ENCODE measurements at regions not wholly inside any gene's neighbourhood (a gene's known extent, or its start where the extent isn't known, plus 50 kb on each side); places are given as distances from the start of the nearest gene placed in this dataset.
"Not testable (repeated sequence)": the region's sequence is repeated elsewhere in the genome, so short reads cannot be mapped to it uniquely, and the experiment has no call there.

- no peak for FAIRE-seq
Measured at GRCh38 chr3:165513715-165514701, 317.8 kb upstream of the SLITRK3 start.

- no peak for FAIRE-seq
Measured at GRCh38 chr3:165507576-165507975, 311.4 kb upstream of the SLITRK3 start.

GRCh38 chr3:165507060-165507459 lies 310.9 kb upstream of the SLITRK3 start:
- no peak for FAIRE-seq

GRCh38 chr3:165505657-165506056 lies 309.5 kb upstream of the SLITRK3 start:
- FAIRE-seq: no peak

GRCh38 chr3:165504554-165504953 lies 308.4 kb upstream of the SLITRK3 start:
- no peak for FAIRE-seq

GRCh38 chr3:165503825-165504224 lies 307.6 kb upstream of the SLITRK3 start:
- no peak for FAIRE-seq

- no peak for FAIRE-seq
Measured at GRCh38 chr3:165503346-165503745, 307.2 kb upstream of the SLITRK3 start.

- FAIRE-seq: no peak
Measured at GRCh38 chr3:165502707-165503106, 306.5 kb upstream of the SLITRK3 start.

- FAIRE-seq: not testable (repeated sequence)
Measured at GRCh38 chr3:165498742-165499141, 302.6 kb upstream of the SLITRK3 start.

GRCh38 chr3:165491487-165491886 lies 295.3 kb upstream of the SLITRK3 start:
- no peak for FAIRE-seq

GRCh38 chr3:165476399-165477060 lies 280.3 kb upstream of the SLITRK3 start:
- no peak for FAIRE-seq

- FAIRE-seq: no peak
Measured at GRCh38 chr3:165466856-165467255, 270.7 kb upstream of the SLITRK3 start.

GRCh38 chr3:165464736-165465135 lies 268.6 kb upstream of the SLITRK3 start:
- FAIRE-seq: no peak

- no peak for FAIRE-seq
Measured at GRCh38 chr3:165463531-165463930, 267.3 kb upstream of the SLITRK3 start.

GRCh38 chr3:165462636-165463334 lies 266.6 kb upstream of the SLITRK3 start:
- no peak for FAIRE-seq

- FAIRE-seq: no peak
Measured at GRCh38 chr3:165459924-165460835, 264.0 kb upstream of the SLITRK3 start.

GRCh38 chr3:165459111-165459510 lies 262.9 kb upstream of the SLITRK3 start:
- FAIRE-seq: no peak

GRCh38 chr3:165457096-165457495 lies 260.9 kb upstream of the SLITRK3 start:
- FAIRE-seq: no peak

GRCh38 chr3:165455793-165456192 lies 259.6 kb upstream of the SLITRK3 start:
- no peak for FAIRE-seq

- no peak for FAIRE-seq
Measured at GRCh38 chr3:165455360-165455759, 259.2 kb upstream of the SLITRK3 start.

GRCh38 chr3:165451371-165452070 lies 255.3 kb upstream of the SLITRK3 start:
- FAIRE-seq: no peak

- no peak for FAIRE-seq
Measured at GRCh38 chr3:165446555-165446954, 250.4 kb upstream of the SLITRK3 start.
